Panc1 (cell line): ENCODE measurements at regions not wholly inside any gene's neighbourhood (a gene's known extent, or its start where the extent isn't known, plus 50 kb on each side); places are given as distances from the start of the nearest gene placed in this dataset.

Experiments used
- ATAC-seq: fragments of 200-7000 bp; cut with Tn5 transposase; 2 replicates; pipeline ENCODE4 v1.9.1; 2020; ENCODE audit warnings: mild to moderate bottlenecking, moderate library complexity
- BruUV-seq: library from RNA; stranded (reverse); fragments of 400-500 nt; replicated peaks from 2 replicates; lab custom pipeline; 2021; lab: Mats Ljungman, UMichigan
- CTCF ChIA-PET: fragments of 300-600 bp; sonication (Branson Sonifier 250); formaldehyde crosslinking; loops from one replicate; lab custom pipeline; 2022; ENCODE audit warnings: antibody characterized with exemption; lab: Charles Lee
- POLR2A ChIA-PET: fragments of 300-600 bp; sonication (Branson Sonifier 250); formaldehyde crosslinking; loops from one replicate; lab custom pipeline; 2022; ENCODE audit warnings: antibody characterized with exemption; lab: Charles Lee
- DNase-seq: peaks from one replicate; pipeline ENCODE4 v3.0.0-alpha.2; 2010; ENCODE audit warnings: low read depth, low spot score
- H3K27ac ChIP-seq: 2 replicates; pipeline ENCODE4 v1.5.1; 2011; ENCODE audit warnings: mild to moderate bottlenecking, low read length, inconsistent platforms
- H3K27me3 ChIP-seq: fragments of 200-500 bp; sonication (Bioruptor generic); 2 replicates; pipeline ENCODE4 v1.6.0; 2014; ENCODE audit warnings: low read length, inconsistent platforms; ENCODE audit not compliant: control insufficient read depth, insufficient read depth
- H3K36me3 ChIP-seq: fragments of 200-500 bp; sonication (Bioruptor generic); 2 replicates; pipeline ENCODE4 v1.5.1; 2014; ENCODE audit warnings: inconsistent platforms, mild to moderate bottlenecking, low read length, moderate library complexity; ENCODE audit not compliant: control insufficient read depth, insufficient read depth
- H3K4me1 ChIP-seq: 2 replicates; pipeline ENCODE4 v1.5.1; 2011; ENCODE audit warnings: inconsistent platforms, mild to moderate bottlenecking, low read length, moderate library complexity; ENCODE audit not compliant: control insufficient read depth, insufficient read depth
- H3K4me3 ChIP-seq, 2 experiments: 2 replicates each; pipeline ENCODE4 v1.5.1; 2011 to 2012; ENCODE audit warnings: low read depth in 2 of 2, low read length in 2 of 2, mild to moderate bottlenecking in 2 of 2, inconsistent platforms in 1 of 2, moderate library complexity in 1 of 2
- H3K9me3 ChIP-seq: fragments of 200-500 bp; sonication (Bioruptor generic); 2 replicates; pipeline ENCODE4 v1.5.1; 2014; ENCODE audit warnings: low read depth, mild to moderate bottlenecking, inconsistent platforms, low read length, moderate library complexity; ENCODE audit not compliant: control insufficient read depth, insufficient read depth
- CTCF ChIP-seq: fragments of 450-650 bp; IDR thresholded peaks from 2 replicates; pipeline ENCODE4 v1.5.1; 2017; ENCODE audit warnings: mild to moderate bottlenecking
- POLR2AphosphoS5 ChIP-seq: IDR thresholded peaks from 2 replicates; pipeline ENCODE4 v1.6.1; 2012; ENCODE audit warnings: mild to moderate bottlenecking, low read depth, low read length, moderate library complexity
- REST ChIP-seq, 2 experiments: IDR thresholded peaks; 2 replicates each; pipeline ENCODE4 v1.6.1; 2011 to 2012; ENCODE audit warnings: low read depth in 2 of 2, control low read depth in 1 of 2, low read length in 1 of 2, mild to moderate bottlenecking in 1 of 2, moderate library complexity in 1 of 2; ENCODE audit not compliant: insufficient read depth in 1 of 2
- SIN3A ChIP-seq: IDR thresholded peaks from 2 replicates; pipeline ENCODE4 v1.6.1; 2012; ENCODE audit warnings: low read depth, mild to moderate bottlenecking, low read length, moderate library complexity, borderline replicate concordance; ENCODE audit not compliant: insufficient read depth
- TCF7L2 ChIP-seq: IDR thresholded peaks from 2 replicates; pipeline ENCODE4 v1.6.1; 2011; ENCODE audit warnings: mild to moderate bottlenecking, low read depth, low read length, inconsistent platforms
- in situ Hi-C: cut with HindIII; loops from 2 replicates; pipeline ENCODE4 v1.10.0; 2016; ENCODE audit warnings: low sequenced_read_pairs, low pct_unique_long_range_greater_than_20kb
- intact Hi-C: fragments of 100-400 bp; cut with micrococcal nuclease; formaldehyde crosslinking; loops from one replicate; pipeline ENCODE4 v1.10.0; 2022; ENCODE audit not compliant: unreplicated experiment

- in situ Hi-C loops: no loop called here
- no peak overlapping the region for H3K4me3 ChIP-seq
- no peaks in the 10 kb centered on the region for H3K4me1 ChIP-seq
- no TSS peak for BruUV-seq
- no peaks in the 10 kb centered on the region for H3K9me3 ChIP-seq
- DNase-seq (no peak), ATAC-seq (no peak)
- H3K36me3 ChIP-seq: no peaks in the 10 kb centered on the region
- intact Hi-C loops: no loop called here
- ChIA-PET CTCF (no interaction called here), POLR2A (no interaction called here)
- no peaks in the 10 kb centered on the region for H3K27me3 ChIP-seq
- TF ChIP-seq CTCF (no peak), POLR2AphosphoS5 (no peak), REST (IDR thresholded peaks at IDR 0.05; ENCODE audit: insufficient read depth in 1 of 2, low read depth in 2 of 2, low read length in 1 of 2) (no peak), SIN3A (no peak), TCF7L2 (no peak)
- no peak overlapping the region for H3K27ac ChIP-seq
Observed at GRCh38 chr1:103254691-103255090, 146.4 kb upstream of the COL11A1 start.

GRCh38 chr1:103250441-103250861, 142.1 kb upstream of the COL11A1 start:
- intact Hi-C loops: no loop called here
- Histone ChIP-seq H3K27ac (no peak overlapping the region), H3K27me3 (no peaks in the 10 kb centered on the region), H3K4me1 (no peaks in the 10 kb centered on the region), H3K4me3 (no peak overlapping the region), H3K9me3 (no peaks in the 10 kb centered on the region), H3K36me3 (no peaks in the 10 kb centered on the region)
- ChIA-PET CTCF (no interaction called here), POLR2A (no interaction called here)
- no TSS peak for BruUV-seq
- in situ Hi-C loops: no loop called here
- peak; percentile 24; the same call in 1 of the 2 replicates for TF ChIP-seq TCF7L2
- no peak for TF ChIP-seq CTCF
- ATAC-seq: peak; percentile 84
- DNase-seq: no peak
